ENCODE measurements at regions not wholly inside any gene's neighbourhood (a gene's known extent, or its start where the extent isn't known, plus 50 kb on each side); places are given as distances from the start of the nearest gene placed in this dataset.

GRCh38 chr6:26149240-26149639 is 62.0 kb downstream of the HFE start:
- DNase-seq (ENCODE audit: low spot score): no peak

- DNase-seq (ENCODE audit: low spot score): no peak
These were observed 65.2 kb downstream of the HFE start for GRCh38 chr6:26152226-26153101.

- DNase-seq (ENCODE audit: low spot score): peak; percentile 75
These were observed 68.1 kb downstream of the HFE start for GRCh38 chr6:26155061-26155930.

- peak; percentile 91 for DNase-seq (ENCODE audit: low spot score)
These were observed 69.0 kb downstream of the HFE start for GRCh38 chr6:26156105-26156849.

DNA sequence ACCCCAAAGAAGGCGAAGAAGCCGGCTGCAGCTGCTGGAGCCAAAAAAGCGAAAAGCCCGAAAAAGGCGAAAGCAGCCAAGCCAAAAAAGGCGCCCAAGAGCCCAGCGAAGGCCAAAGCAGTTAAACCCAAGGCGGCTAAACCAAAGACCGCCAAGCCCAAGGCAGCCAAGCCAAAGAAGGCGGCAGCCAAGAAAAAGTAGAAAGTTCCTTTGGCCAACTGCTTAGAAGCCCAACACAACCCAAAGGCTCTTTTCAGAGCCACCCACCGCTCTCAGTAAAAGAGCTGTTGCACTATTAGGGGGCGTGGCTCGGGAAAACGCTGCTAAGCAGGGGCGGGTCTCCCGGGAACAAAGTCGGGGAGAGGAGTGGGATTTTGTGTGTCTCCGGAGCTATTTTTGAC is 69.6 kb downstream of the HFE start:
- peak; percentile 83 for DNase-seq (ENCODE audit: low spot score)

DNA sequence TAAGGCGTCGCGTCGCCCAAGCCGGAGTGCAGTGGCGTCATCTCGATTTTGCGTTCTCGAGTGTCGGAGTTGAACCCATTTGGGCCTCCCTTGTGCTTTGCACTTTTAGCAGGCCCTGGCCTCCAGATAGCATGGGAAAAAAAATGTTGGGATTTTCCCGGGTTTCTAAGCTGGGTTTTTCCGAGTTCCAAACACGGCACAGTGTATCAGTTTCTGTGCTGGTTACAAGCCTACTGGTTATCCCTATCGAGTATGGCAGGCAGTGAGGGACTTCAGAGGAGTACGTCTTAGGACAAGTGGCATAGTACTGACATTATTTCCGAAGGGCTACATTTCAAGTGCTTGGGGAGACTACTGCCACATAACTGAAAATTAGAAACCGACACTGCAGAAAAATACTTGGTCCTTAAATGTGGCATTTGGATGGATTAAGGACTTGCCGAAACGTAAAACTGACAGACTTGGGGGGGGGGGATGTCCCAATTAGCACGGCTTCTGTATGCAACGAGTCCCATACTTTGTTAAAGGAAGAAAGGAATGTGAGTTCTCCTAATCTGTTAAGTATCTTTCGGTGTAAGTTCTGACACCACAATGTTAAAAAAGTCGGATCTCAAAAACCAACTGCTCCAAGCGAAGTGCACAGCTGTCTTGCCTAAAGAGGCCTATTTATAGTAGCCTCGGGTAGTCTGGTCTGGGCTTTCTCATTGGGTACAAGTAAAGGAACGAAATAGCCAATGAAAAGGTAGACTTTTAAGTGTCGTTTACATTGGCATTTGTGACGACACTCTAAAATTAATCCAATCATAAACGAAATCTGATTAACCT is 70.2 kb downstream of the HFE start:
- no peak for DNase-seq (ENCODE audit: low spot score)

GRCh38 chr6:26158076-26158580 is 70.9 kb downstream of the HFE start:
- DNase-seq (ENCODE audit: low spot score): peak; percentile 100

- DNase-seq (ENCODE audit: low spot score): peak; percentile 67
These were observed 71.5 kb downstream of the HFE start for GRCh38 chr6:26158581-26159356.

DNA sequence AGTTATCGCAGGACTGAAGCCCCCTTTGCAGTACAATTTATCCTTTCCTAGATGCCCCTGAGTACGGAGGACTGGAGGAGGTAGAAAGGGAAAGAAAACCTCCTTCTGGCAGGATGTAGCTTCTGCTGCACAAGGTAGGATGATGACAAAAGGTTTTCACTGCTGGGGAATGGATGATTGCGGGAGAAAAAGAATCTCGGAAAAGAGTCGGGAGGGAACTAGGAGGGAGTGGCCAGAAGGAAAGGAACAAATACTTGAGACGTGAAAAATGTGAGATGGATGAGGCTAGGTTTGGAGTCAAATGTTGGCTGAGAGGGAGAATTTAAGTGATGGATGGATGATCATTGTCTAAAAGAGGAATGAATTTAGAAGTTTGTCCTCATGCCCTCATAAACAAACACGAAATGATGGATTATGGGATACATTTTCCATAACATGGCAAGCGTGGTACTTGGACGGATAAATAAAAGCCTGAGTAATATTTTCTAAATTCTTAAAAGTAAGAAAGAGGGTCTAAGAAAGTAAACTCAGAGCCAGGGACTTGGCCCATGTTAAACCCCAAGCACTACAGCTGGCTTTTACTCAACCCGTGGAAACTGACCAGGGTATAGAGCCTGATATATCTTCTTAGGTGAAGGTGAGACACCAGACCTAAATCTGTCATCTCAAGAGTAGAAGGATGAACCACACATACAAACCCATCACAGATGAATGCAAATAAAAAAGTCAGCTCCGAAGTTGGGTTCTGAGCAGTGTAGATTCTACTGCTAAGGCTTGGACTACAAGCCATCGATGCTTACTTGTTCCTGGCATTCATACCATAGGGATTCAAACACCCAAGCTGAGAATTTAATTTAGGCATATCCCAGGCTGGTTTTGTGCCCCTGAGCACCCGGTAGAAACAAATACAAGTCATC is 72.4 kb downstream of the HFE start:
- peak; percentile 72 for DNase-seq (ENCODE audit: low spot score)

DNA sequence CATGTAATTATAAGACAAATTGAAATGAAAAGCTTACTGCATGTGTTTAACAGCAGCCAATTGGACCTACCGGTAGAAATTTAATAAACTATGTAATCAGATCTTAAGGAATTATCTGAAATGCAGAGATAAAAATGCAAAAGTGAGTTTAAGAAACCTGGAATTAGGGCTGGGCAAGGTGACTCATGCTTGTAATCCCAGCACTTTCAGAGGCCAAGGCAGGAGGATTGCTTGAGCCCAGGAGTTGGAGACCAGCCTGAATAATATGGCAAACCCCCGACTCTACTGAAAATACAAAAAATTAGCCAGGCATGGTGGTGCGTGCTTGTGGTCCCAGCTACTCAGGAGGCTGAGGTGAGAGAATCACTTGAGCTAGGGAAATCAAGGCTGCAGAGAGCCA is 74.1 kb downstream of the HFE start:
- no peak for DNase-seq (ENCODE audit: low spot score)

DNA sequence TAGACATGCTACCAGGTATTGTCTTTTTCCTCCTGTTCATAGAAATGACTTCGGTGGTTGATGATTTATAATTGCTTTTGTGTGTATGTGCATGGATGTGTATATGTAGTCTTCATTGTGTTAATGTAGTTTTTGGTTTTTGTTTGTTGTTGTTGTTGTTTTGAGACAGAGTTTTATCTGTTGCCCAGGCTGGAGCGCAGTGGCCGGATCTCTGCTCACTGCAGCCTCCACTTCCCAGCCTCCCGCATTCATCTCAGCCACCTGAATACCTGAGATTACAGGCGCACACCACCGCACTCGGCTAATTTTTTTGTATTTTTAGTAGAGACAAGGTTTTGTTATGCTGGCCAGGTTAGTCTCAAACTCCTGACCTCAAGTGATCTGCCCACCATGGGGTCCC is 75.2 kb downstream of the HFE start:
- no peak for DNase-seq (ENCODE audit: low spot score)

GRCh38 chr6:26163427-26164119 is 76.3 kb downstream of the HFE start:
- DNase-seq (ENCODE audit: low spot score): no peak

DNA sequence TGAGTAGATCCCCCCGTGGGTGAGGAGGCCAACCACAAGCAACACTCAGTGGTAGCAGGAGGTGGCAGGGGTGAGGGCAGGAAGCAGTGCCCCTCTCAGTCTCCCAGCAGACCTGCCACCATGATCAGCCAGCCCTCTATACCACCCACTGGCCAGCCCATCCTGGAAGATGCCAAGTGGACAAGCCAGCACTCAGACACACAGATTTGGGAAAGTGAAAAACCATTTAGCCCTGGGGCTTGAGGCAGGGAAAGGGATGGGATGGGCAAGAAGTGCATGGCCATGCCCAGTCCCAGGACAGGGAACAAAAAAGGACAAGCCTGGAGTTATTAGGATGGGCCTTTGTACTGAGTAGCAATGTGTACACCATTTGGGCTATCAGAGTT is 76.9 kb downstream of the HFE start:
- no peak for DNase-seq (ENCODE audit: low spot score)

DNA sequence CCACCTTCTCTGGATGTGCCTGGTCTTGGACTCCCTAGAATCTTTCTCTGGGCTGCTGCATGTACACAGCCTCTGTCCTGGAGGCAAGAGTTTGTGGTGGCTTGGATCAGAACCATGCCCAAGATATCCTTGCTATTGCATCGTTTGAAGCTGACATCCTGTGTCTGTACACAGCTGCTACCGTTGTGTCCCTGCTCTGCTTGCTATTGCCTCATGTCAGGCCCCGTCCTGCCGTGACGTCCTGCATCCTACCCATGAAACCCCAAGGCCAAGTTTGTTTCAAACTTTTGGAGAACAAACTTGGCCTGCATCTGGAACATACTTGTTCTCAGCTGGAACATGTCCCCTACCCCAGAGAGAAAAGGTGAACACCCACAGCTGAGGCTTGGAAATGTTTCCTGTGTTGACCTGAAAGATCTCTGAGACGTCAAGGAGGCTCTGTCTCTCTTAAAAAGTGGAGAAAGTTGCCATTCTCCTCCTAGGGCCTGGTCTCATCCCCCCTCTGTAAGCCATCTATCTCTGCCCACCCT is 78.1 kb downstream of the HFE start:
- DNase-seq (ENCODE audit: low spot score): no peak

GRCh38 chr6:26170181-26170580 is 83.0 kb downstream of the HFE start:
- no peak for DNase-seq (ENCODE audit: low spot score)

GRCh38 chr6:26170951-26171841 is 84.0 kb downstream of the HFE start:
- DNase-seq (ENCODE audit: low spot score): no peak

DNA sequence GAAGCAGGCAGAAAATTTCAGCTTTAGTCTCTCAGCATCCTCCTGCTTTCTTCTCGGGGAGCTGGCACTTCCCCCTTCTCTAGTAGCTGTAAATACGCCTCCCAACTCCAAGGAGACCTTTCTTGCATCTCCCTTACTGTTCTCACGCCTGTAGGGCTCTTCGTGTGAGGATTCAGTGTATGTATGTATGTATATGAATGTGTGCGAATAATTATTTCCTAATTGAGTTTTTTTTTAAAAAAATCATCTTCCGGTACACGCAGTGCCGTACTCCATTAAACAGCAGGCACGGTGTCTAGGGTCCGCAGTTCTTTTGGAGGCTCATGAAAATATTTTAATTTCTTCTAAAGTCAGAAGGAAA is 85.4 kb downstream of the HFE start:
- peak; percentile 78 for DNase-seq (ENCODE audit: low spot score)

DNA sequence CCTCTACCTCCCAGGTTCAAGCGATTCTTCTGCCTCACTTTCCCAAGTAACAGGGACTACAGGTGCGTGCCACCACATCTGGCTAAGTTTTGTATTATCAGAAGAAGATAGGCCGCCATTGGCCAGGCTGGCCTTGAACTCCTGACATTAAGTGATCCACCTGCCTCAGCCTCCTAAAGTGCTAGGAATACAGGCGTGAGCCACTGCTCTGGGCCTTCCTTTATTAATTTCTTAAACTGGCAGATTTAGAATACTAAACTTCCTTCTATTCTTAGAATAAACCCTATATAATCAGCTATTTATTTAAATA is 86.6 kb downstream of the HFE start:
- no peak for DNase-seq (ENCODE audit: low spot score)

Measured in cerebellar cortex (tissue), 1 donor.